GM12873 (cell line): ENCODE measurements at regions not wholly inside any gene's neighbourhood (a gene's known extent, or its start where the extent isn't known, plus 50 kb on each side); places are given as distances from the start of the nearest gene placed in this dataset.

Experiments
- TF ChIP-seq, protein P1 (sequence below): IDR thresholded peaks from 2 replicates; pipeline ENCODE4 v1.5.1; 2012; ENCODE audit warnings: low read depth, mild to moderate bottlenecking, moderate library complexity, low read length, control low read depth; ENCODE audit not compliant: insufficient read depth; ENCODE audit errors: missing control alignments

DNA sequence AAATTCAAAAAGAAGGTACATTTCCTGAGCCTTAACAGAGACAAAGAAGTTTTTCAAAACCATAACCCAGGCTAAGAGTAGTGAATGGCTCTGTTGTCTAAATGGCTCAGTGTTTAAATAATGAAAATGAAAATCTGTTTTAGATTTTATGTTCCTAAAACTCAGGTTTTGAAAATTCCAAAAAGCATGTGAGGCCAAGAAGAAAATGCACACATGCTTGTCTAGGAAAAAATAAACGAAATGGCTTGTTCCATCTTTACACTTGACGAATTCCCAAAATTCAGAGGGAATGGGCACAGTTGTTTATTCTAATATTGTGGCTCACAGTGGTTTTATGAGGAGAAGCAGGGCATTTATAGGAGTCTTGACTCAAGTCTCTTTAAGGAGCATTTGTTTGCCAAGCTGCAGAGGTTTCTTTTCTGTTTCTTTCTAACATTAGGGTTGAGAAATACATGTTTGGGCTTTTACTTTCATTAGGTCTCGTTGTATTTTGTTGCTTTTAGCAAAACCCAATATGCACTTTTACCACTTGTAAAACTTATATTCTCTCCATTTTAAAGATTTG lies 527.6 kb upstream of the ANKRD30A start:
- TF ChIP-seq, protein P1, sequence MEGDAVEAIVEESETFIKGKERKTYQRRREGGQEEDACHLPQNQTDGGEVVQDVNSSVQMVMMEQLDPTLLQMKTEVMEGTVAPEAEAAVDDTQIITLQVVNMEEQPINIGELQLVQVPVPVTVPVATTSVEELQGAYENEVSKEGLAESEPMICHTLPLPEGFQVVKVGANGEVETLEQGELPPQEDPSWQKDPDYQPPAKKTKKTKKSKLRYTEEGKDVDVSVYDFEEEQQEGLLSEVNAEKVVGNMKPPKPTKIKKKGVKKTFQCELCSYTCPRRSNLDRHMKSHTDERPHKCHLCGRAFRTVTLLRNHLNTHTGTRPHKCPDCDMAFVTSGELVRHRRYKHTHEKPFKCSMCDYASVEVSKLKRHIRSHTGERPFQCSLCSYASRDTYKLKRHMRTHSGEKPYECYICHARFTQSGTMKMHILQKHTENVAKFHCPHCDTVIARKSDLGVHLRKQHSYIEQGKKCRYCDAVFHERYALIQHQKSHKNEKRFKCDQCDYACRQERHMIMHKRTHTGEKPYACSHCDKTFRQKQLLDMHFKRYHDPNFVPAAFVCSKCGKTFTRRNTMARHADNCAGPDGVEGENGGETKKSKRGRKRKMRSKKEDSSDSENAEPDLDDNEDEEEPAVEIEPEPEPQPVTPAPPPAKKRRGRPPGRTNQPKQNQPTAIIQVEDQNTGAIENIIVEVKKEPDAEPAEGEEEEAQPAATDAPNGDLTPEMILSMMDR = no peak

DNA sequence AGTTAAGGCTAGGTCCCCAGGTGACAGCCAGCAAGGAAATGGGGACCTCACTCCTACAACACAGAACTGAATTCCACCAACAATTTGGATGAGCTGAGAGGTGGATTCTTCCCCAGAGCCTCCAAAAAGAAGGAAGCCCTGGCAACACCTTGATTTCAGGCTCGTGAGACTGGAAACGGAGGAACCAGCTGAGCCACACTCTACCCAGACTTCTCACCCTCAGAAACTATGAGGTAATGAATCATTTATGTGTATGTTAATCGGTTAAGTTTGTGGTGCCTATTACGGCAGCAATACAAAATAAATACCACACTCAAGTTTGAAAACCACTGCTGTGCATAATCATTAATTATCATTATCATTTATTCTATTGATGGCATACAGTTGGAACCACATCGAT lies 532.4 kb upstream of the ANKRD30A start:
- TF ChIP-seq, protein P1 = no peak

DNA sequence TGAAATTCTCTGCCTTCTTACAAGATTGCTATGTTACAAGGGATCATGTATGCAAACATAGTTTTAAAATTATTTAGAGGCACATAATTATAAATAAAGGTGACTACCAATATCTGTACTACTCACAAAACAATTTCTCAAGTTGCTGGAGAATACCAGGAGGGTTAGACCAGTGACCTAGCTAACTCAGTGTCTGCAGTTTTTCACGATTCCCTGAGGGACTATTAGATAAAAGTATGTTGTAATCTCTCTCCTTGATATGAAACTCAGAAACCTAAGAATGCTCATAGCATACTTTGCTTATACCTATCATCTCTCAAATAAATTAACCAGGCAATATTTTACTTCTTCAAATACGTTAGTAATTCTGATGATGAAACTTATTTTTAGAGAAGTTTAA lies 534.0 kb upstream of the ANKRD30A start:
- TF ChIP-seq, protein P1 = no peak

DNA sequence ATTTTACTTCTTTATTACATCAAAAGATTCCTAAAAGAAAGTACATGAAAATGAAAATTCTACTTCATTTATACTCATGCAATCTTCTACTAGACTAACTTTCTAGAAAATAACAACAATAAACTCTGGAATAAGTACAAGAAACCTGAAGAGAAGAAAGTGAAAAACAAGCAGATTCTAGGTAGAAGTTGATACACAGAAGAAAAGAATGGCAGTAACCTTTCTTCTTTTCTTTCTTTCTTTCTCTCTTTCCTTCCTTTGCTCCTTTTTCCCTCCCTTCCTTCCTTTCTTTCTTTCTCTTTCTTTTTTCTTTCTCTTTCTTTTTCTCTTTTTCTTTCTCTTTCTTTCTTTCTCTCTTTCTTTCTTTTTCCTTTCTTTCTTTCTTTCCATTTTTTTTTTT lies 541.7 kb upstream of the ANKRD30A start:
- TF ChIP-seq, protein P1 = no peak

DNA sequence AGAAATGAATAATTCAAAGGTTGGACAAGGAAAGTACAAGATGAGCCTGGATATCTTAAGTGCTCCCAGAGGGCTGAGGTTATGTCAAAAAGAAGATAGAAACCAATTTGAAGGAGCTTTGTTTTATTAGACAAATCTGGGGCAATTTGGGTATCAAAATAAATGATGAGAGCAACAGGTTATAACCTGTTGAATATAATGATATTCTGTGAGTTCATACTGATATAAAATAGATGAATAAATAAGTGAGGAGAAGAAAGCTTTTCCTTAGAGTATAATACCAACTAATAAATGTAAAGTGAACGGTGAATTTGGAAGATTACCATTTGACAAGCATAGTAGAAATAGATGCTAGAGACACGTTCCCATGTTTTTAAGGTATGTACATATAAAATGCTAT lies 544.2 kb upstream of the ANKRD30A start:
- TF ChIP-seq, protein P1 = no peak

DNA sequence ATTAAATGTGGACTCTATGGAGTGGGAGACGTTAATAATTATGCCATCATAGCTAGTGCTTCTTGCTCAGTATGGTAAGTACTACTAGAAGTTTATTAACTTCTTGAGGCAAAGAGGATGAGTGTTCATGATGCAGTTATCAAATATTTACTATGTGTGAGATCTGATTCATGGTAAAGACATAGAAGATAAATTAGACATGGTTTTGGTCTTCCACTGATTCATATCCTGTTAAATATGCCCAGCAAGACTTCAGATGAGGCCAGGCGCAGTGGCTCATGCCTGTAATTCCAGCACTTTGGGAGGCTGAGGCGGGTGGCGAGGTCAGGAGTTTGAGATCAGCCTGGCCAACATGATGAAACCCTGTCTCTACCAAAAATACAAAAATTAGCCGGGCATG lies 547.1 kb upstream of the ANKRD30A start:
- TF ChIP-seq, protein P1 = no peak

DNA sequence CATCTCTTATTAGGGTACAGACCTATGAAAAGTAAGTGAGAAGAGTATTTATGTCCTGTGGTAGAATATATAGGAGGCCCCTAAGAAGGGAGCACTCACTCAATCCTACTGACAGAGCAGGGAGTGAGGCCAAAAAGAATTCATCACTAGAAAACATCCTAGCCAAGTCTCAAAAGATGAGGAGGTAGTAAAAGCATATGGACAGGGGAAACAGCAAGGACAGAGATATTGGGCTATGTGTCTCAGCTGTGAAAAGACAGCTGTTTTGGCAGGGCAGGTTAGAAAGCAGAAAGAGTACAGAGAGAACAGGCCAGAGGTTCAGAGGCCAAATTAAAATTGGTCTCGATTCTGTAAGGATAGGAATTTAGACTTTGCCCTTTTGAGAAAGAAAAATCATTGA lies 548.3 kb upstream of the ANKRD30A start:
- TF ChIP-seq, protein P1 = no peak

DNA sequence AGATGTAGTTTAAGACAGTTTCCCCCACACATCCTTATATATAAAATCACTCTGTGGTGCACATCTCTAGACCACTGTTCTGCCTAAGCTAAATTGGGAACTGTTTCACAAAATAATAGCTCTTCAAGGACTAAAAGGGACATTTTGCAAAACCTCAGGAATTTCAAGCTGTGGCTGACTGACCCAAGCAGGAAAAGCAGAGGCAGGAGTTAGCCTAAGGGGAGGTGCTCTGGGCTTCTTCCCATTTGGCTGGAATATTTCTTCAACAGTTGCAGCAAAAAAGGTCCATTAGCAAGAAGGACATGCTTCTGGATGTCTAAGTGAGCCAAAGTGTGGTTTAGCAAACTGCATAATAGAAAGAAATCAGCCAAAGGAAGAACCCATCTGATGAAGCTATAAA lies 551.2 kb upstream of the ANKRD30A start:
- TF ChIP-seq, protein P1 = no peak
